Osteocyte (in vitro differentiated cells): ENCODE measurements at regions not wholly inside any gene's neighbourhood (a gene's known extent, or its start where the extent isn't known, plus 50 kb on each side); places are given as distances from the start of the nearest gene placed in this dataset.

Experiments used
- DNase-seq: peaks from one replicate; pipeline ENCODE4 v3.0.0; 2021; ENCODE audit warnings: mixed read lengths; ENCODE audit not compliant: unreplicated experiment; ENCODE audit errors: extremely low spot score
- H3K27ac Mint-ChIP-seq: one replicate; pipeline ENCODE4 v1.8.0; 2021; ENCODE audit warnings: mild to moderate bottlenecking, mixed read lengths; ENCODE audit not compliant: unreplicated experiment
- H3K27me3 Mint-ChIP-seq: one replicate; pipeline ENCODE4 v1.8.0; 2021; ENCODE audit warnings: mixed read lengths; ENCODE audit not compliant: unreplicated experiment
- H3K36me3 Mint-ChIP-seq: one replicate; pipeline ENCODE4 v1.8.0; 2021; ENCODE audit warnings: mixed read lengths; ENCODE audit not compliant: unreplicated experiment
- H3K4me1 Mint-ChIP-seq: one replicate; pipeline ENCODE4 v1.8.0; 2021; ENCODE audit warnings: mixed read lengths; ENCODE audit not compliant: unreplicated experiment
- H3K4me3 Mint-ChIP-seq: one replicate; pipeline ENCODE4 v1.8.0; 2021; ENCODE audit warnings: mild to moderate bottlenecking, moderate library complexity, mixed read lengths; ENCODE audit not compliant: unreplicated experiment
- H3K9me3 Mint-ChIP-seq: one replicate; pipeline ENCODE4 v1.8.0; 2021; ENCODE audit warnings: mixed read lengths; ENCODE audit not compliant: unreplicated experiment
- TF ChIP-seq, protein P1 (sequence below): fragments of 200-600 bp; sonication (generic); IDR thresholded peaks from 2 replicates; pipeline ENCODE4 v1.5.0; 2021; ENCODE audit warnings: antibody characterized with exemption, mild to moderate bottlenecking, moderate library complexity

DNA sequence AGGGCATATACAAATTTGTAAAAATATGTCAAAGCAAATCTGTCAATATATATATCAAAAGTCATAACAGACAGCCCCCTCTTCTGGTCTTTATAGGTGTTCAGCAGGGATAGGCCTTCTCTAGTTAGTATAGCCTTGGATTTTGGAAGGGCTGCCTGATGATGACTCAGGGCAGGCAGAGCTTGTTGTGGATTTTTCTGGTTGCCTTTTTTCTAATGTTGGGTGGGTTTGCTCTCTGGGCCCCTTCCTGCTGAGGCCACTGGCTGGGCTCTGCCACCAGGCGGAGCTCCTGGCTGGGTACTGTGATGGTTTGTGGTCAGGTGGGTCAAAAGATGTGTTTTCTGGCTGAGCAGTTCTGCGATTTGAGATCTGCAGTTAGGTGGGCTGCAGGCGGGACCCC, 294.2 kb downstream of the GRIA2 start:
- TF ChIP-seq, protein P1, sequence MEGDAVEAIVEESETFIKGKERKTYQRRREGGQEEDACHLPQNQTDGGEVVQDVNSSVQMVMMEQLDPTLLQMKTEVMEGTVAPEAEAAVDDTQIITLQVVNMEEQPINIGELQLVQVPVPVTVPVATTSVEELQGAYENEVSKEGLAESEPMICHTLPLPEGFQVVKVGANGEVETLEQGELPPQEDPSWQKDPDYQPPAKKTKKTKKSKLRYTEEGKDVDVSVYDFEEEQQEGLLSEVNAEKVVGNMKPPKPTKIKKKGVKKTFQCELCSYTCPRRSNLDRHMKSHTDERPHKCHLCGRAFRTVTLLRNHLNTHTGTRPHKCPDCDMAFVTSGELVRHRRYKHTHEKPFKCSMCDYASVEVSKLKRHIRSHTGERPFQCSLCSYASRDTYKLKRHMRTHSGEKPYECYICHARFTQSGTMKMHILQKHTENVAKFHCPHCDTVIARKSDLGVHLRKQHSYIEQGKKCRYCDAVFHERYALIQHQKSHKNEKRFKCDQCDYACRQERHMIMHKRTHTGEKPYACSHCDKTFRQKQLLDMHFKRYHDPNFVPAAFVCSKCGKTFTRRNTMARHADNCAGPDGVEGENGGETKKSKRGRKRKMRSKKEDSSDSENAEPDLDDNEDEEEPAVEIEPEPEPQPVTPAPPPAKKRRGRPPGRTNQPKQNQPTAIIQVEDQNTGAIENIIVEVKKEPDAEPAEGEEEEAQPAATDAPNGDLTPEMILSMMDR: peak; percentile 32
- Mint-ChIP-seq H3K4me1 (no peaks in the 10 kb centered on the region), H3K4me3 (no peak overlapping the region), H3K27ac (no peak overlapping the region), H3K27me3 (peaks cover 28% of the 10 kb centered on the region), H3K9me3 (no peaks in the 10 kb centered on the region), H3K36me3 (no peaks in the 10 kb centered on the region)
- no peak for DNase-seq

DNA sequence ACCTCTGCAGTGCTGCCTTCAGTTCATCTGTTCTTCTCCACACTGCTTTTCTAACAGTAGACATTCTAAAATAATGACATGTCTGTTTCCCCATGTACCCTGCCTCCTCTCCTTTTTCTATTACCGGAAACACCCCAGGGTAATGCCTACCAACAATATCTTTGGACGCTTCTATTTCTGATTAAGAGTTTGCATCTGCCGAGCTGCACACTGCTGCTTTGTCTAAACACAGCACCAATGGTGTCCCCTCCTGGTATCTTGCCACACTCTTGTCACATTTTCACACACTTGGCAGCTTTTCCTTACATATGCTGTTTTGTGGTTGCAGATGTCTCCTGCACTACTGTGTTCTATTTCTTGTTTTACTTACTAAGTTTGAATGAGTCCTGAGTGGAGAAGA, 288.8 kb downstream of the GRIA2 start:
- Mint-ChIP-seq H3K4me1 (peaks cover 4% of the 10 kb centered on the region), H3K9me3 (no peaks in the 10 kb centered on the region), H3K27ac (no peak overlapping the region), H3K36me3 (no peaks in the 10 kb centered on the region), H3K4me3 (no peak overlapping the region), H3K27me3 (peaks cover 26% of the 10 kb centered on the region)
- TF ChIP-seq, protein P1: no peak
- no peak for DNase-seq

DNA sequence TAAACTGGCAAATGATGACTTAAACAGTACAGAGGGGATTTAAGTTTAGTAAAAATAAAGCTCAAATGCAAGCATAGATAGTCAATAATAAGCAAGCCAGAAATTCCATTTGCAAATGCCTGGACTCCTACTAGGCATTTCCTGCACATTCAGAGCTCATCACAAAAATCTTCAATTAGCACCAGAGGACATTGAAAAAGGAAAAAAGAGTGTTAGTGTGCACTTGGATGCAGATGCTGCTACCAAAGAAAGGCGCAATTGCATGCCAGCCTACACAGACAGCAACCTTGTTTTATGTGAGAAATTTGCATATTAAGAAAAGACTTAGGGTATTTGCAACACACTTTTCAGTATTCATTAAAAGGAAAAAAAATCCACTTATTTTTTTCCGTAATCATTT, 282.1 kb downstream of the GRIA2 start:
- Mint-ChIP-seq H3K27ac (no peak overlapping the region), H3K36me3 (no peaks in the 10 kb centered on the region), H3K4me3 (no peak overlapping the region), H3K4me1 (no peaks in the 10 kb centered on the region), H3K9me3 (no peaks in the 10 kb centered on the region), H3K27me3 (peaks cover 6% of the 10 kb centered on the region)
- TF ChIP-seq, protein P1: no peak
- DNase-seq: no peak

DNA sequence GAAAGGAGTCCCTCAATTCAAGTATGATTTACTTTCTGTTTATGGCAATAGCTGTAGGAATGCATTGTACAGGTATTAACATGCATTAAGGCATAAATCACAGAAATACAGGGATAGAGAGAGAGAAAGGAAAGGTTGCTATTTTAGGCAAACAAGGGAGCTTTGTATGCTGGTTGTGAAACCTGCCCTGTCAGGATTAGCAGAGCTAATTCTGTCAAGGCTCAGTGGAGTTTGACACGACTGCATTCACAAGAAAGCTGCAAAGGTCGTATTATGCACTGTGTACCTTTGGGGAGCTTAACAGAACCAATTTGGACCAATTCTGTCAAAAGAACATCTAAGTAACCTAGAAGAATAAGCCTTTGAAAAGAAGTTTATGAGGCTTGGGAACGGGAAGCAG, 239.3 kb downstream of the GRIA2 start:
- DNase-seq: no peak
- Mint-ChIP-seq H3K27me3 (no peaks in the 10 kb centered on the region), H3K9me3 (no peaks in the 10 kb centered on the region), H3K27ac (no peak overlapping the region), H3K4me3 (no peak overlapping the region), H3K36me3 (peaks cover 4% of the 10 kb centered on the region), H3K4me1 (peaks cover 3% of the 10 kb centered on the region)
- TF ChIP-seq, protein P1: no peak

DNA sequence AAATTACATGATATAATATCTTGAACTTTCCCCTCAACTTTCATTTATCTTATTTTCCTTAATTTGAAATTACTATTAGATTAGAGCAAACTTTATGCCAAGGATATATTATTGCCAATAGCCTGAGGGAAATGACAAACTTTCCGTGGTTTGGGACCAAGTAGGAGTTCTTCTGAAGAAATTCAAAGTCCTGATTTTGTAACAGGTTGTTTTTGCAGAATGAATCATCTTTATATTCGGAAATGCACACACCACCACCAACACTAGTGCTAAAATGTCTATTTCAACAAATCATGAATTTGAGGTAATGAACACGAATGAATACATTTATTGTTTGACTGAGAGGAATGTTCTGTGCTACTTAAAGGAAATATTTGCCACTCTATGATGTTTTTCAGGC, 226.7 kb downstream of the GRIA2 start:
- TF ChIP-seq, protein P1: no peak
- H3K4me3 Mint-ChIP-seq: no peak overlapping the region
- H3K36me3 Mint-ChIP-seq: no peaks in the 10 kb centered on the region
- peaks cover 13% of the 10 kb centered on the region for H3K4me1 Mint-ChIP-seq
- H3K9me3 Mint-ChIP-seq: no peaks in the 10 kb centered on the region
- H3K27ac Mint-ChIP-seq: no peak overlapping the region
- no peaks in the 10 kb centered on the region for H3K27me3 Mint-ChIP-seq
- no peak for DNase-seq
